Stimulated activated CD8-positive, alpha-beta memory T cell treated with anti-CD3 and anti-CD28 coated beads, Interleukin-7, amount 100 ng/mL, for 1 hour (primary cell): ENCODE measurements at regions not wholly inside any gene's neighbourhood (a gene's known extent, or its start where the extent isn't known, plus 50 kb on each side); places are given as distances from the start of the nearest gene placed in this dataset.

Experiments used
- DNase-seq, 2 donors: peaks; one replicate each; pipeline ENCODE4 v3.0.0-alpha.2; 2020; ENCODE audit warnings: low read depth in 2 of 2

DNA sequence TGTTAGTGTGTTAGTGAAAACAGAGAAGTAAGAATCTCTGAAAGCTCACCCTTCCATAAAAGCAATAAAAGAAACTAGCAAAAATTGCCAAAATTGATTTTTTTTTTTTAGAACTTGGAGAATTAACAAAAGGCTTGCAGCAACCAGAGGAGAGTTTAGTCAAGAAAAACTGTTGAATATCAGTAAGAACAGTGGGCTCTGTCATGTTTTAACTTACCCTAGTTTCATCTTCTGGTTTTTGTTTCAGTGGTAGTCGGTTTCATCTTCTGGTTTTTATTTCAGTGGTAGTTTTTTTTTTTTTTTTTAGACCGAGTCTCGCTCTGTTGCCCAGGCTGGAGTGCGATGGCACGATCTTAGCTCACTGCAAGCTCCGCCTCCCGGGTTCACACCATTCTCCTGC is 580.9 kb downstream of the NYAP2 start:
- DNase-seq = no peak

DNA sequence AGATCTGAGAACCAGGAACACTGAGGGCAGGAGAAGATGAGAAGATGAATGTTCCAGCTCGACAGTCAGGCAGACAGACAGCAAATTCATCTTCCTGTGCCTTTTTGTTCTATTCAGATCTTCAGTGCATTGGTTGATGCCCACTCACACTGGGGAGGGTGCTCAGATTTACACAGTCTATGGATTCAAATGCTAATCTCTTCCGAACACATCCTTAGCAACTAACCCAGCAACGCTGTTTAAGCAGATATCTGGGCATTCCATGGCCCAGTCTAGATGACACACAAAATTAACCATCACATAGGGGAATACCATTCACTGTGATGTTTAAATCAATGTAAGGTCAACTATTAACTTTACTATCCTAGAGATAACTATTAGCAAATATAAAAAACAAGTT is 571.9 kb downstream of the NYAP2 start:
- no peak for DNase-seq

DNA sequence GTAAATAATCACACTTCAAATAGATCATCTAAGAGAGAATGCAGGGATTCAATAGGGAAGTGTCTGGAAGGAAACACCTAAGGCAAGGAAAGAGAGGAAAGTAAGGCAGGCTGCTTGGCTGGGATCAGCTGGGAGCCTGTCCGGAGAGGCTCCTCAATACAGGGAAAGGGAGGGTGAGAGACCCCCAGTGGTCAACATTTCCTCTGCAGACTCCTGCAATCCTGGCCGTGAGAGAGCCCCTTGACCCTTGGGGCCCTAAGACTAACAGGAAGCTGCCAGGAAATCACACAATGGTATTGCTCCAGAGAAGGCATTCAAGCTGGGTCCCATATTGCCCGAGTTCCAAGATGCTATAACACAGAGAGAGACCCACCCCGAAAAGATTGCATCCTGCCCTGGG is 549.4 kb downstream of the NYAP2 start:
- no peak for DNase-seq

- no peak for DNase-seq
Observed at GRCh38 chr2:225938991-225939390, 539.5 kb downstream of the NYAP2 start.

DNA sequence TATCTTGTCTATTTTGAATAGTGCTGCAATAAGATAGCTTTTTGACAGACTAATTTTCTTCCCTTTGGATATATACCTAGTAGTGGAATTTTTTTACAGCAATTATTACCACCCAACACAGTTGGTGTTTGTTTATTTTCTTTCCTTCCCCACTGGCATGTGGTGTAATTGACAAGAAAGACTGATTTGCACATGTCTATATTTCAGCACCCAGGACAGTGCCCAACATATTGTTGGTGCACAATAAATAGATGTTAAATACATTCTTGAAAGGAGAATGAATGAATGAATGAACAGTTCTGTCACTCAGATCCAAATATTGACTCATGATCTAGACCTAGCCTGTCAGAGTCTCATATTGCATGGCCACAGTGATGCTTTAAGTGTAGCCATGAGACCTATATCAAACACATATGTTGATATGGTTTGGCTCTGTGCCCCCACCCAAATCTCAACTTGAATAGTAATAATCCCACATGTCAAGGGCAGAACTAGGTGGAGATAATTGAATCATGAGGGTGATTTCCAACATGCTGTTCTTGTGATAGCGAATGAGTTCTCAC is 538.2 kb downstream of the NYAP2 start:
- DNase-seq = no peak

GRCh38 chr2:225932811-225933413 is 533.4 kb downstream of the NYAP2 start:
- DNase-seq = no peak

DNA sequence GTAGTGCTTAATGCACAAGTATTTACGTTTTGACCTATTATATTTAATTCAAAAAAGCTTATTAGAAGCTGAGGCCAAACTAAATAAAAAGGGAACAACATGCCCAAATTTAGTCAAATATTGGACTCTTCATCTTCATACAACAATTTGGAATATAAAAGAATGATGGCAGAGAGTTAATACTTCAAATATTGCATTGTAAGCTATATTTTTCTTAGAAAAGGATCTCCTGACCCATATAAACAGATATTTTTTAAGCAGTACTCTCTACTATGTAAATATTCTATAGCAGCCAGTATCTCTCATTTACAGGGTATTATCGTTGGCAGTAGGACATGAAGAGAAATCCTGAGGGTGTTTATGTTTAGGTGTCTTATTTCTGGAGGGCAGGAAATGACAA is 531.2 kb downstream of the NYAP2 start:
- DNase-seq = no peak

DNA sequence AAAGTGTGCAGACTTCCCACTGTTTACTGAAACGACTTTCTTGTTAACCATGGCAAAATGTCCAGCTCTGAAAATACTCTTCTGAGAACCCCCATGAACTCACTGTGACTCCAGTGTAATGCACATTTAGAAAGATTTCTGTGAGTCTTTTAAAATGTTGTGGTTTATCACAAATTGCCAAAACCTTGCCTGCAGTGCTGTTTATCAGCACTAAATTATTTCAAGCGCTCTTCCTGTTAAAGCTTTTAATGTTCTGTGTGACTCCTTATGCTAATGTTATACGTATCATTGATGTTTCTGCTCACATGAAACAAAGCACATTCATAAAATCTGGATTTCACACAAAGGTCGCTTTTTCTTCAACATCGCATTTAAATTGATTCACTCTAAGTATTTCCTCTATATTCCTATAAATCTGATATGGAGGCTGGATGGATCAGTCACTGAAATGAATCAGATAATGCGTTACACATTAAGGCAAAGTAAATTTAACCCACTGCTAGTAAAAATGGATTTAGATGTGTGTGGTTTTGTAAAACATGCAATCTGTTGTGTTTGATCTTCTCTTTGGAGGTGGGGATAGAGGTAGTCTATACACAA is 521.2 kb downstream of the NYAP2 start:
- no peak for DNase-seq

- DNase-seq = no peak
Observed at GRCh38 chr2:225916692-225917091, 517.2 kb downstream of the NYAP2 start.

GRCh38 chr2:225911019-225911418 is 511.5 kb downstream of the NYAP2 start:
- no peak for DNase-seq

GRCh38 chr2:225895126-225895525 is 495.6 kb downstream of the NYAP2 start:
- DNase-seq = no peak

DNA sequence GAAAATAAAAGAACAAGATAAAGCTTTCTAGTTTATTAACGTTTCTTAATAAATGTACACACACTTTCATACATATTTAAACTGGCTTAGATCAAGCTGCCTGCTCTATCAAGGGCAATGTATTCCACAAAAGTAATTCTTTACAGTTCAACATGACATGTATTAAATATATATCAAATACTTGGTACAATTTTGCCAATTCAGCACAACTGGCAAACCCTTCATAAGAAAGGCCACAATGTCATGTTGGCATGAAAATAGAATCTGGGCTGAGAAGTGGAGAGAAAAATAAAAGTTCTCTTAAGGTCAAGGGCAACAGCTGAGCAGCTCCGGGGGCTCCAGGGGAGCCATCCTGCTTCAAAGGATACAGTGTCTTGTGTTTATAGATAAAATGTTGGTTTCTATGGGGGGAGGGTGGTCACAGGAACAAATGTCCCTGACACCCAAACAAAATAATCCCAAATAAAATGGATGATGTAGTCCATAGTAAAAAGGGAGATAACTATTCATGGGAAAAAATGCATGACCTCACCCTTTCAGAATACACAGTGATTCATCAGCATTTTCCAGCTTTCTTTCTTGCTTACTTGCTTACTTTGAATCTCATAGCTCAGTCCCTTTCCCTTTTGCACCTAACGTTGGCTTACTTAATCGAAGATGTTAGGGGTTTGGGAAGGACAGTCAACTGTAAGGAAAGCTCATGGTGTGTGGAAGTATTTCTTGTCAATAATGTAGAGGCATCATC is 494.9 kb downstream of the NYAP2 start:
- no peak for DNase-seq

- no peak for DNase-seq
Observed at GRCh38 chr2:225893151-225893550, 493.6 kb downstream of the NYAP2 start.

GRCh38 chr2:225891771-225892170 is 492.3 kb downstream of the NYAP2 start:
- DNase-seq = no peak

- no peak for DNase-seq
Observed at GRCh38 chr2:225891013-225891412, 491.5 kb downstream of the NYAP2 start.

DNA sequence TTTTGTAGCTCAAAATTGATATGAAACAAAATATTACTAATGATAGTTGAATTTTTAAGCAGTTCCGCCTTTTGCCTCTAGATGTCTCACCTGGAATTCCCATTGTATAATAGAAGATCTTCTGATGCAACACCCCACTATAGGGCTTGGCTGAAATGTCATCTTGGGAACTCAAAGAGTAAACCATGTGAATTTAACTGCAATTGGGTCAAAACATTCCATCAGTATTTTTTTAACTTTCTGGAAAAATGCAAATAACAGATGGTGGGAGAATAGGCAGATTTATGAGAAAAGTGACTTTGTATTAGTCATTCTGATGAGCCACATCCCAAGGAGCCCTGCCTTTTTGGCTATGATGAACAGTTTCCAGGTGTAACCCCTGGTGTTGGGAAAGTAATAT is 489.9 kb downstream of the NYAP2 start:
- no peak for DNase-seq

DNA sequence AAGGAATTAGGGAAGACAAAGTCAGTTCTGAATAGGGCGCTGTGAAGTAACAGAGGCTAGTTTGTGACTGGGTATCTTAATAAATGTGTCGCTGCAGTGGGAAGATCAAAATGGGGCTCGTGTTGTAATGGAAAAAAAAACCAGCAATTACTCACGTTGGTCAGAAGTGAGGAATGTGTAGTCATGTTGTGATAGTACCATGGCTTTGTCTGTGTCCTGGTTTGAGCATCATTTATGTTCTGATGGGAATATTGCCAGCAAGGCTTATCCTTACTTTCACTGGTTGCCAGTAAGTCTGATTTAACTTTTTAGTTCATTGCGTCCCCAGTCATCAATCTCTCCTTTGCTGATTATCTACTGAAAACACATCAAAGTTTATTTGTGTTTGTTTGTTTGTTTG is 467.6 kb downstream of the NYAP2 start:
- DNase-seq = no peak

DNA sequence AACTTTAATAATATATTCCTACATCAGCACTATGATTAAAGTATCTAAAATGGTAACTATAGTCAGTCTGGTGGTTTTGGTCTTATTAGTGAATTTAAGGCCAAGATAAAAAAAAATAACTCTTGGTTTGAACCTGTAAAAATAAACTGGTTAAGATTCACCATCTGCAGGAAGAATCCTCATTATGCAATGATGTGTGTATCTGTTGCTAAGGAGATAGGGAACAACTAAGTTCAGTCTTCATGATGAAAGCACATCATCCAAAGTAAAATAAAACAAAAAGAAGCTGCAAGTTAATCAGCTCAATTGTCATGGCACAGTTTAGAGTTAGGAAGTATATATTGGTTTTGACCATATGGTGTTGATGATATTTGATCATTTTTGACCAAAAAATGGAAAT is 466.0 kb downstream of the NYAP2 start:
- DNase-seq = no peak

- no peak for DNase-seq
Observed at GRCh38 chr2:225864394-225864793, 464.9 kb downstream of the NYAP2 start.

DNA sequence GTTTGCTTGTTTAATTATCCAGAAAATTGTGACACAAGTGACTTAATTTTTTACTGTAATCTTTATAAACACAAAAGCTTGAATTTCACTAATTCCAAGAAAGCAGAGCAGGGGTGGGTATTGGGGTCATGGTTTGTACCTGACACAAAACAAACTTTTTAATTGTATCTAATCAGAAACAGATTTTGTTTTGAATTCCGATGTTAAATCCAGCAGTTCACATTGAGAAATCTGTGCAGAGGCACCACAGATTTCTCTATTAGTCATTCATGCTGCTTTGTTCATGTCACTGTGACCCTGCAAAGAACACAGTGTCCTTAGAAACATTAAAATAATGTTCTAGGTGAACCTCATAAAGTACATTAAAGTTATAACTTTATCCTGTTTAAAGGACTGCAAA is 443.4 kb downstream of the NYAP2 start:
- DNase-seq = no peak

- DNase-seq = no peak
Observed at GRCh38 chr2:225841314-225841713, 441.8 kb downstream of the NYAP2 start.

- DNase-seq = no peak
Observed at GRCh38 chr2:225837328-225837727, 437.8 kb downstream of the NYAP2 start.
